ENCODE measurements at regions not wholly inside any gene's neighbourhood (a gene's known extent, or its start where the extent isn't known, plus 50 kb on each side); places are given as distances from the start of the nearest gene placed in this dataset.

DNA sequence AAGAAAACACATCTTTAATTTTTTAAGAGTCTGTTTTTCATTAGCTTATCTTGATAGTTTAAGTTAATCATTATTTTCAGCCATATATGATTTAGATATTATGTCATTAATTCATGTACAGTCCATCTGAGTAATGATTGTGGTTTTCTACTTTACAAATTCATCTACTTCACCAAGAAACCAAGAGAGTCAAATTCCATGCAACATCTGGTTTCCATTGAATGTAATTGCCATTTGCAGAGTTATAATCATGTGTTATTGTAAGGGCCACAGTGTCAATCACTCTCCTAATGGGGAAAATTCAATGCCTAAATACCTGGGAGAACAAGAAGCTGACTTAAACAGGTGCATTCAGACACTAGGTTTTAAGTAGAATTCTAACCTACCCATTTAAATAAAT lies 217.2 kb upstream of the OSR1 start:
- TF ChIP-seq YY1 (IDR thresholded peaks at IDR 0.05; ENCODE audit: insufficient read depth, insufficient read length), result no peak
- no peak for TF ChIP-seq SUZ12 (IDR thresholded peaks at IDR 0.05; ENCODE audit: extremely low read depth, insufficient read depth, insufficient read length)
